ENCODE measurements at regions not wholly inside any gene's neighbourhood (a gene's known extent, or its start where the extent isn't known, plus 50 kb on each side); places are given as distances from the start of the nearest gene placed in this dataset.
A peak's percentile ranks its signal among the peaks of the same experiment; 100 is the strongest.
"Not testable (repeated sequence)": the region's sequence is repeated elsewhere in the genome, so short reads cannot be mapped to it uniquely, and the experiment has no call there.

DNA sequence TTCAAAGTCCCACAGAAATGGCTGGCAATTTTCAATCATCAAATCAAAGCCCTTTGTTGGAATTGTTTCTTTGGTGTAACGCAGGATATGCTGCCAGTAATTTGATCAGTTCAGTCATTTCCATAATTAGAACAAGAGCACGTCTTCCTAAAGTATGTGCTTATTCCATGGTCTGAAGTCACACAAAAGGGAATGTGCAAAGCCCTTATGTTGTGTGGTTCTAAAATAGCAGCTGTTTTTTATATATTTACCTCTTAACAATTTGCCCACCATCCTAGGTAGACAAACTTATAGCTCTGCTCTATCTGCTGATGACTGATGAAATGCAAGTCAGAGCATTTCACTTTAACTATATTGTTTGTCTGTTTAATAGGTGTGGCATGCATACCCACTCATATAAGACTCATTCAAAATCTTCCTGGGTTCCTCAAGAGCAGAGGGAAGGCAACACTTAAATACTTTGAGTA lies 176.1 kb upstream of the SLC38A2 start:
- Mint-ChIP-seq H3K9me3 (ENCODE audit: low read depth) (peaks cover 14% of the 10 kb centered on the region), H3K27ac (ENCODE audit: unreplicated experiment) (peak overlapping the region; percentile 92), H3K36me3 (ENCODE audit: low read depth) (peaks cover 7% of the 10 kb centered on the region), H3K4me1 (ENCODE audit: low read depth) (peaks cover 56% of the 10 kb centered on the region), H3K27me3 (ENCODE audit: low read depth) (no peaks in the 10 kb centered on the region), H3K4me3 (ENCODE audit: unreplicated experiment) (no peak overlapping the region)
- TF ChIP-seq, protein P1, sequence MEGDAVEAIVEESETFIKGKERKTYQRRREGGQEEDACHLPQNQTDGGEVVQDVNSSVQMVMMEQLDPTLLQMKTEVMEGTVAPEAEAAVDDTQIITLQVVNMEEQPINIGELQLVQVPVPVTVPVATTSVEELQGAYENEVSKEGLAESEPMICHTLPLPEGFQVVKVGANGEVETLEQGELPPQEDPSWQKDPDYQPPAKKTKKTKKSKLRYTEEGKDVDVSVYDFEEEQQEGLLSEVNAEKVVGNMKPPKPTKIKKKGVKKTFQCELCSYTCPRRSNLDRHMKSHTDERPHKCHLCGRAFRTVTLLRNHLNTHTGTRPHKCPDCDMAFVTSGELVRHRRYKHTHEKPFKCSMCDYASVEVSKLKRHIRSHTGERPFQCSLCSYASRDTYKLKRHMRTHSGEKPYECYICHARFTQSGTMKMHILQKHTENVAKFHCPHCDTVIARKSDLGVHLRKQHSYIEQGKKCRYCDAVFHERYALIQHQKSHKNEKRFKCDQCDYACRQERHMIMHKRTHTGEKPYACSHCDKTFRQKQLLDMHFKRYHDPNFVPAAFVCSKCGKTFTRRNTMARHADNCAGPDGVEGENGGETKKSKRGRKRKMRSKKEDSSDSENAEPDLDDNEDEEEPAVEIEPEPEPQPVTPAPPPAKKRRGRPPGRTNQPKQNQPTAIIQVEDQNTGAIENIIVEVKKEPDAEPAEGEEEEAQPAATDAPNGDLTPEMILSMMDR (IDR thresholded peaks at IDR 0.05) = no peak
- DNase-seq (ENCODE audit: low spot score) = no peak

- peaks cover 14% of the 10 kb centered on the region for H3K9me3 Mint-ChIP-seq (ENCODE audit: low read depth)
- peaks cover 7% of the 10 kb centered on the region for H3K36me3 Mint-ChIP-seq (ENCODE audit: low read depth)
- H3K27me3 Mint-ChIP-seq (ENCODE audit: low read depth) = no peaks in the 10 kb centered on the region
- no peak overlapping the region for H3K4me3 Mint-ChIP-seq (ENCODE audit: unreplicated experiment)
- TF ChIP-seq, protein P1 (IDR thresholded peaks at IDR 0.05) = no peak
- H3K27ac Mint-ChIP-seq (ENCODE audit: unreplicated experiment) = peak overlapping the region; percentile 34
- peaks cover 48% of the 10 kb centered on the region for H3K4me1 Mint-ChIP-seq (ENCODE audit: low read depth)
- DNase-seq (ENCODE audit: low spot score) = no peak
Measured at GRCh38 chr12:46547421-46548354, 175.1 kb upstream of the SLC38A2 start.

DNA sequence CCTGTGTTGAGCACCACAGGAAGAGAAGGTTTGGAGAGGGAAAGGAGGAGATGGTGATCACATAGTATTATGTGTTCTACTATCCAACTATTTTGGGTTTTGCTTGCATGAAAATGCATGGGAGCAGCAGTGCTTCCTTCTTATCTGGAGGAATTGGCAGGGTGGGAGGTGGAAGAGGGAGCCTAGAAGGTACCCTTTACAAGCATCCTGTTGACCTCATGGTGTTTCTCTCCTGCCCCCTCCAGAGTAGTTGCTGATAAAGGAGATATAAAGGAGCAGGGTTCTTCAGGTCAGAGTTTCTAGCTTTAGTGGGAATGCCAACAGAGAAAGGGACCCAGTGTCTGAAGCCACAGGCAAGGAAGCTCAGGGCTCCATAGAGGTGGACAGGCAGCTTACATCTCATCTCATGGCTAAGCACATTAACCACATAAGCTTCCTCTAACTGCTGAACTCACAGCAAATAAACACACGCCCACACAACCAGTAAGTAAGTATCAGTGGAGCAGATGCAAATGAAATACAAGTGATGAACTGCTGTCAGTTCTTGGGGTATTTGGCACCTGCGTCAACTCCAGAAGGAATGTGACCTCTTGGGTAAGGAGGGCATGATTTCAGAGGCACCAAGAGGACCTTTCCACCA lies 174.2 kb upstream of the SLC38A2 start:
- DNase-seq (ENCODE audit: low spot score) = no peak
- H3K4me1 Mint-ChIP-seq (ENCODE audit: low read depth) = peaks cover 48% of the 10 kb centered on the region
- H3K9me3 Mint-ChIP-seq (ENCODE audit: low read depth) = peaks cover 14% of the 10 kb centered on the region
- TF ChIP-seq, protein P1 (IDR thresholded peaks at IDR 0.05) = no peak
- H3K36me3 Mint-ChIP-seq (ENCODE audit: low read depth) = peaks cover 7% of the 10 kb centered on the region
- no peak overlapping the region for H3K27ac Mint-ChIP-seq (ENCODE audit: unreplicated experiment)
- no peaks in the 10 kb centered on the region for H3K27me3 Mint-ChIP-seq (ENCODE audit: low read depth)
- no peak overlapping the region for H3K4me3 Mint-ChIP-seq (ENCODE audit: unreplicated experiment)

- DNase-seq (ENCODE audit: low spot score); H3K27me3 Mint-ChIP-seq (ENCODE audit: low read depth); H3K27ac Mint-ChIP-seq (ENCODE audit: unreplicated experiment); H3K4me3 Mint-ChIP-seq (ENCODE audit: unreplicated experiment): not testable (repeated sequence)
- Mint-ChIP-seq H3K9me3 (ENCODE audit: low read depth) (peaks cover 16% of the 10 kb centered on the region), H3K4me1 (ENCODE audit: low read depth) (peaks cover 32% of the 10 kb centered on the region), H3K36me3 (ENCODE audit: low read depth) (peaks cover 13% of the 10 kb centered on the region)
Measured at GRCh38 chr12:46543378-46543795, 170.8 kb upstream of the SLC38A2 start.

- no peak for DNase-seq (ENCODE audit: low spot score)
- H3K27me3 Mint-ChIP-seq (ENCODE audit: low read depth) = no peaks in the 10 kb centered on the region
- no peak overlapping the region for H3K27ac Mint-ChIP-seq (ENCODE audit: unreplicated experiment)
- TF ChIP-seq, protein P1 (IDR thresholded peaks at IDR 0.05) = no peak
- no peak overlapping the region for H3K4me3 Mint-ChIP-seq (ENCODE audit: unreplicated experiment)
- peaks cover 26% of the 10 kb centered on the region for H3K4me1 Mint-ChIP-seq (ENCODE audit: low read depth)
- H3K36me3 Mint-ChIP-seq (ENCODE audit: low read depth) = peaks cover 8% of the 10 kb centered on the region
- peaks cover 6% of the 10 kb centered on the region for H3K9me3 Mint-ChIP-seq (ENCODE audit: low read depth)
Measured at GRCh38 chr12:46538976-46539375, 166.4 kb upstream of the SLC38A2 start.

All from chondrocyte (in vitro differentiated cells).